Skeletal muscle satellite cell (primary cell): ENCODE measurements at regions not wholly inside any gene's neighbourhood (a gene's known extent, or its start where the extent isn't known, plus 50 kb on each side); places are given as distances from the start of the nearest gene placed in this dataset.

ENCODE experiments used
- H3K27me3 ChIP-seq: 2 replicates; pipeline ENCODE4 v1.7.0; 2013; ENCODE audit warnings: low read length; ENCODE audit not compliant: control insufficient read depth, insufficient read depth
- H3K36me3 ChIP-seq: 2 replicates; pipeline ENCODE4 v1.7.0; 2013; ENCODE audit warnings: mild to moderate bottlenecking, control low read depth, low read length; ENCODE audit not compliant: insufficient read depth
- H3K4me1 ChIP-seq: 2 replicates; pipeline ENCODE4 v1.7.0; 2013; ENCODE audit warnings: low read length; ENCODE audit not compliant: control insufficient read depth, insufficient read depth
- H3K4me2 ChIP-seq: 2 replicates; pipeline ENCODE4 v1.7.0; 2013; ENCODE audit warnings: mild to moderate bottlenecking, low read length
- H3K4me3 ChIP-seq: 2 replicates; pipeline ENCODE4 v1.7.0; 2013; ENCODE audit warnings: low read length
- H3K9ac ChIP-seq: 2 replicates; pipeline ENCODE4 v1.7.0; 2013; ENCODE audit warnings: mild to moderate bottlenecking, low read depth, low read length, moderate library complexity
- H3K9me3 ChIP-seq: replicated peaks from 2 replicates; pipeline ENCODE4 v1.7.0; 2013; ENCODE audit warnings: mild to moderate bottlenecking, control low read depth, low read length

DNA sequence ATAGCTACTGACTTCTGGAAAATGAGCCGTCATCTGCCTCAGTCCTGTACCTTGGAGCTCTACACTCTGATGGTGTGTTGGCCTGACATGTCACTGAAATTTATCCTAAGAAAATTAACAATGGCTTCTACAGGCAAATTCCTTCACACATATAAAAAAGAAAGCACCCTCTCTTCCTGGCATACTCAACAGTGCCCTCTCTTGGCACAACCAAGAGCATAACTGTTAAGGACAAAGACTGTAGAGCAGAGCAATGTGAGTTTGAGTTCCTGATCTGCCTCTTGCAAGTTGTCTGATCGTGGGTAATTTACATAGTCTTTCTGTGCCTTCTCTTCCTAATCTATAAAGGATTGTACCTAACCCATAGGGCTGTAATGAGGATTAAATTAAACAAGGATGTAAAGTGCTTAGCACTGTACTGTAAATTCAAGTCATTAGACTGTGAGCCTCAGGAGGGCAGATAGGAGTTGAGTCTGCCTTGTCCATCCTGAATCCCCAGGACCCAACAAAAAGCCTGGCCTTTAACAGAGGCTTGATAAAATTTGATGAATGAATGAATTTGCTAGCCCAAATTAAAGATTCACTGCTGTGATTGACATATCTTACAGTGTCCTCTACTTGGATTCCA, 83.5 kb downstream of the SYF2 start:
- H3K9me3 ChIP-seq = no peaks in the 10 kb centered on the region
- H3K36me3 ChIP-seq = no peaks in the 10 kb centered on the region
- no peak overlapping the region for H3K4me3 ChIP-seq

DNA sequence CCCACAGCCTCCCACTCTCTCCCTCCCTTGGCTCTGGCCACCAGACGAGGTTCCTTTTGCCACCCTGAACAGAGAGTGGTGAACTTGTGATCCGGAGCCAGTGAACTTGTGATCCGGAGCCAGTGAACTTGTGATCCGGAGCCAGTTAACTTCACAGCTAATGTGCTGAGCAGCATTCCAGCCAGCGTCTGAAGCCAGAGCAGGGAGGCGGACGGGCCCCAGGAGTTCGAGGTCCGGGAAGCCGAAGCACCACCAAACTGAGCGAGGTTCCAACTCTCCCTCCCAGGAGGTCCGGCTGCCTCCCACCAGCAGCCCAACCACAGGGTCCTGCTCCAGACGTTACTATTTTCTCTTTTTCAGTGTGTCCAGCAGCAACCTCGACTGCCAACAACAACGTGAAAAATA, 85.8 kb downstream of the SYF2 start:
- Histone ChIP-seq H3K4me1 (no peaks in the 10 kb centered on the region), H3K36me3 (no peaks in the 10 kb centered on the region), H3K4me2 (no peak overlapping the region), H3K9ac (no peak overlapping the region), H3K27me3 (peaks cover 66% of the 10 kb centered on the region), H3K9me3 (no peaks in the 10 kb centered on the region), H3K4me3 (no peak overlapping the region)

More for the DNA sequence above, 83.5 kb downstream of the SYF2 start:
- Histone ChIP-seq H3K9ac (no peak overlapping the region), H3K4me2 (no peak overlapping the region), H3K27me3 (peaks cover 67% of the 10 kb centered on the region), H3K4me1 (no peaks in the 10 kb centered on the region)

DNA sequence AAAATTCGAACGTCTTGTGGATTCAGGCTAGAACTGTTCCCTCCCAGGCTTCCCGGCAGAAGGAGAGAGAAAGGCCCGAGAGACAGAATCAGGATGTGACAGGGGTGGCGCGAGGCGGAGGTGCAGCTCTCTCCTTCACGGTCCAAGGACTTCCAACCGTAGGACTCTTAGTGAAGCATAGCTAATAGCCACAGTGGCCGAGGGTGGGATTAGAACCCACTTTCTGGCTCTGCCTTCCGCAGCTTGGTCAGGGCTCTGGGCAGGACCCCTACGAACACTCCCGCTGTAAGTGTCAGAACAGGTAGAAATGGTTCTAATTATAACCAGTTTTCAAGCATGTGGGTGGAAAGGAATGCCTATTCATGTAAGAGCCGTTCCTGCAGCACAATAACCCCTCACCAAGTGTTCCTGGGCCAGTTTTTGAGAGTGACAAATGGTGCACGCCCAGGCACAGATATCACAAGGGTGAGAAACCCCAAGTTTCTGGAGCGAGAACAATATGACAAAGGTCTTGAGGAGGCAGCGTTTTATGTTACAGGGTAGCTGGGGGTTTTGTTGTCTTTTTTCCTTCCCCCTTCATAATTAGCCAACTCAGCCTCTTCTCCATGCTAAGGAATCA, 86.4 kb downstream of the SYF2 start:
- no peak overlapping the region for H3K4me3 ChIP-seq
- H3K36me3 ChIP-seq = no peaks in the 10 kb centered on the region
- H3K4me1 ChIP-seq = no peaks in the 10 kb centered on the region
- no peak overlapping the region for H3K9ac ChIP-seq
- H3K27me3 ChIP-seq = peaks cover 67% of the 10 kb centered on the region
- no peaks in the 10 kb centered on the region for H3K9me3 ChIP-seq
- no peak overlapping the region for H3K4me2 ChIP-seq

DNA sequence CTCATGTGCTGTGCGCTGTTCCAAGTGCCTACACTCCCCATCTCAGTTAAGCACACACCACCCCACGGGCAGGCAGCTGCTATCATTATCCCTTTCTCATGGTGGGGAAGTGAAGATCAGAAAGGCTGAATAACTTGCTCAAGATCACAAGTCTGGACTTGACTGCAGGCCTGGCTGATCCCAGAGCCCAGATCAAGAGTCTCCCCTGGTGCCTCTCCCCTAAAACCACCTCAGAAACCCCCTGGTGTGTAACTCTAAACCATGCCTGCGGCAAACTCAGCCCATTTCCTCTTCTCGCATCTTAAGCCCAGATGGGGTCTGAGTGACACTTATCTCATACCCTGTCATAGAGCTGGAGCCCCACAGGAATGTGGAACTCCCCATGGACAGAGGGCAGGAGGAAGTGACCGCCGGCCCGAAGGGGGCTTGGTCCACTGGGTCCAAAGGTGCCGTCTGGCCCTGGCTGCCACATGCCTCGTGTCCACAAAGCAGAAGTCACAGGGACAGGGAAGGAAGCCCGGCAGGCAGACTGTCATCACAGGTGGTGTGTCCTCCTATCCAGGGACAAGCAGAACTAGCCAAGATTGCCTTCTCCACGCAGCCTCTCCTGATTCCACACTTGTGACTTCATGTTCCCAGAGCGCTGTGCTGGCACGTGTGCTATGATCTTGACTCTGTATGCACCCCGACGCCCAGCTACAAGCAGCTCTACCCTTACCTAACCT, 92.1 kb downstream of the SYF2 start:
- Histone ChIP-seq H3K9me3 (no peaks in the 10 kb centered on the region), H3K4me3 (no peak overlapping the region), H3K36me3 (no peaks in the 10 kb centered on the region), H3K27me3 (peaks cover 53% of the 10 kb centered on the region), H3K4me1 (no peaks in the 10 kb centered on the region), H3K9ac (no peak overlapping the region), H3K4me2 (no peak overlapping the region)

GRCh38 chr1:25137521-25138395, 94.5 kb downstream of the SYF2 start:
- no peaks in the 10 kb centered on the region for H3K36me3 ChIP-seq
- no peaks in the 10 kb centered on the region for H3K9me3 ChIP-seq
- no peak overlapping the region for H3K4me3 ChIP-seq
- H3K4me1 ChIP-seq = no peaks in the 10 kb centered on the region
- no peak overlapping the region for H3K9ac ChIP-seq
- peaks cover 52% of the 10 kb centered on the region for H3K27me3 ChIP-seq
- H3K4me2 ChIP-seq = no peak overlapping the region

DNA sequence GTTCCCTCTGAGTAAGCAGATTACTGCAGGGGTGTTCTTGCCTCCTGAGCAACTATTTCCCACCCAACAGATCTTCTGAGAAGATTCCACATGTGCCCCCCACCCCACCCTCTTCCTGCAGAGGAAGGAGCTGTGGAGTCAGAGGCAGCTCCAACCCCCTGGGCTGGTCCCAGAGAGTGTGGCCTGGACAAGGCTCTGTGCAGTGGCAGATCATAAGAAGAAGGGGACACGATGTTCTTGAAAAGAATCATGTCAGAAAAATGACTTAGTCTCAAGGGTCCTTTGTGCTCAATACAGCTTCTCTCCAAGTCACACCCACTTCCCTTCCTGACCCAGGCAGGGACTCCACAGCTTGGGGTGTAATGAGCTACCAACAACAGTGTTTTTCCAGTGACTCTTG, 95.2 kb downstream of the SYF2 start:
- Histone ChIP-seq H3K4me1 (no peaks in the 10 kb centered on the region), H3K36me3 (no peaks in the 10 kb centered on the region), H3K9ac (no peak overlapping the region), H3K9me3 (no peaks in the 10 kb centered on the region), H3K27me3 (peaks cover 51% of the 10 kb centered on the region), H3K4me3 (no peak overlapping the region), H3K4me2 (no peak overlapping the region)

DNA sequence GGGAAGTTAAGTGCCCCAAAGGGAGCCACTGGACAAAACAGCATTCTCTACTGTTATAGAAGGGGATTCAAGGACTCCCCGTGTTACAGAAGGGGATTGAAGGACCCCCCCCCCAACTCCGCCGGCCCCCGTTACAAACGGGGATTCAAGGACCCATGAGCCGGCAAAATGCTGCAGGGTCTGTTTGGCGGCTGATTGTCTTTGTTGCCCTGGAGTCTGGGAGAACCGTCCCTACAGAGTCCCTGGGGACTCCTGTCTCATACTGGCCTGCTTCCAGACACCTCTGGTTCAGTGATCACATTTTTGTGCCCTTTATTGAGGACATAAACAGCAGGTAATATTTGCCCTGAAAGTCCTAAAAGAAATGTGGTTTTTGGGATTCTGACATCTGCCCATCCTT, 96.4 kb downstream of the SYF2 start:
- no peaks in the 10 kb centered on the region for H3K9me3 ChIP-seq
- H3K4me2 ChIP-seq = no peak overlapping the region
- H3K27me3 ChIP-seq = peaks cover 42% of the 10 kb centered on the region
- H3K4me1 ChIP-seq = no peaks in the 10 kb centered on the region
- H3K4me3 ChIP-seq = no peak overlapping the region
- no peak overlapping the region for H3K9ac ChIP-seq
- H3K36me3 ChIP-seq = no peaks in the 10 kb centered on the region

DNA sequence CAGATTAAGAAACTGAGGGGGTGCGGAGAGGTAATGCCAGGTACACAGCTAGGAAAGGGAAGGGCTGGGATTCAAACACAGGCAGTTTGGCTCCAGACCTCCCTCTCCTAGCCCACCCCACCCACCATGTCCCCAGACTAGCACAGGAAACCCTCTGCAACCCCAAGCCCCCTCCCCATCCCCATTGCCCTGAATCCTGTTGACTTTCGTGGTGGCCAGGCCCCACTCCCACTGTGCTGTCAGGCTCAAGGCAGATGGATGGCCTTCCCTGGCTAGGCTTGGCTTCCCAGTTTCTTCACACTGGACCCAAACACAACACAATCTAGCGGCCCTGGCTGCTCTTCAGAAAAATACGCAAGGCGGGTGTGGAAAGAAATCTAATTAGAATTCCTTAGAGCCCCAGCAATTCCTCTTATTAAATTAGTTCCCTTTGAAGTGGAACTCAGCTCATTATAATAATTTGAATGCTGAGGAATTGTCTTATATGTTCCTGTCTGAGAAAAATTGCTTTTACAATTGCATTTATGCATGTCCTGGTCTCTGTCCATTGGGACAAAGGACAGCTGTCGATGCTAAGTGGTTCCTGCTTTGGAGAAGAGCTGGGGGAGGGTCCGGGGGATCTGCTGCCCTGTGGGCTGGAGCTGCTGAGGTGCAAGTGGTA, 97.4 kb downstream of the SYF2 start:
- H3K4me3 ChIP-seq = no peak overlapping the region
- peaks cover 38% of the 10 kb centered on the region for H3K27me3 ChIP-seq
- no peak overlapping the region for H3K9ac ChIP-seq
- H3K36me3 ChIP-seq = no peaks in the 10 kb centered on the region
- H3K4me2 ChIP-seq = no peak overlapping the region
- no peaks in the 10 kb centered on the region for H3K4me1 ChIP-seq
- no peaks in the 10 kb centered on the region for H3K9me3 ChIP-seq

GRCh38 chr1:25134307-25134706, 98.0 kb downstream of the SYF2 start:
- Histone ChIP-seq H3K9ac (no peak overlapping the region), H3K27me3 (peaks cover 34% of the 10 kb centered on the region), H3K9me3 (no peaks in the 10 kb centered on the region), H3K4me1 (no peaks in the 10 kb centered on the region), H3K4me2 (no peak overlapping the region), H3K4me3 (no peak overlapping the region), H3K36me3 (no peaks in the 10 kb centered on the region)

GRCh38 chr1:25131794-25132193, 100.5 kb downstream of the SYF2 start:
- Histone ChIP-seq H3K27me3 (peaks cover 26% of the 10 kb centered on the region), H3K4me2 (no peak overlapping the region)

GRCh38 chr1:25130895-25131294, 101.4 kb downstream of the SYF2 start:
- H3K4me2 ChIP-seq = no peak overlapping the region

More at GRCh38 chr1:25131794-25132193, 100.5 kb downstream of the SYF2 start:
- H3K4me1 ChIP-seq = no peaks in the 10 kb centered on the region
- H3K9me3 ChIP-seq = no peaks in the 10 kb centered on the region
- no peak overlapping the region for H3K4me3 ChIP-seq
- H3K9ac ChIP-seq = no peak overlapping the region
- H3K36me3 ChIP-seq = no peaks in the 10 kb centered on the region

More at GRCh38 chr1:25130895-25131294, 101.4 kb downstream of the SYF2 start:
- Histone ChIP-seq H3K36me3 (no peaks in the 10 kb centered on the region), H3K9ac (no peak overlapping the region), H3K4me3 (no peak overlapping the region), H3K4me1 (no peaks in the 10 kb centered on the region), H3K27me3 (peaks cover 33% of the 10 kb centered on the region), H3K9me3 (no peaks in the 10 kb centered on the region)
